HCT116 (cell line): ENCODE measurements at regions not wholly inside any gene's neighbourhood (a gene's known extent, or its start where the extent isn't known, plus 50 kb on each side); places are given as distances from the start of the nearest gene placed in this dataset.

Source experiments
- EZH2 ChIP-seq: fragments of 200-600 bp; sonication (generic); IDR thresholded peaks from 2 replicates; pipeline ENCODE4 v1.6.1; 2017; ENCODE audit warnings: antibody characterized with exemption, mixed run types
- POLR2A ChIP-seq: IDR thresholded peaks from 2 replicates; pipeline ENCODE4 v1.7.0; 2011; ENCODE audit warnings: borderline replicate concordance; ENCODE audit not compliant: insufficient read depth, insufficient read length; ENCODE audit errors: extremely low read depth
- TF ChIP-seq, protein P1 (sequence below), 3 experiments: fragments of 200-600 bp in 1 of 3; sonication (generic) in 1 of 3; IDR thresholded peaks in 2 of 3; conservative IDR thresholded peaks in 1 of 3; 2 replicates each; pipeline ENCODE4 v1.5.1; 2012 to 2017; ENCODE audit warnings: low read depth in 2 of 3, low read length in 2 of 3, antibody characterized with exemption in 1 of 3, borderline replicate concordance in 1 of 3, control low read depth in 1 of 3, mild to moderate bottlenecking in 1 of 3, mixed read lengths in 1 of 3, mixed run types in 1 of 3, moderate library complexity in 1 of 3; ENCODE audit not compliant: insufficient read depth in 1 of 3

DNA sequence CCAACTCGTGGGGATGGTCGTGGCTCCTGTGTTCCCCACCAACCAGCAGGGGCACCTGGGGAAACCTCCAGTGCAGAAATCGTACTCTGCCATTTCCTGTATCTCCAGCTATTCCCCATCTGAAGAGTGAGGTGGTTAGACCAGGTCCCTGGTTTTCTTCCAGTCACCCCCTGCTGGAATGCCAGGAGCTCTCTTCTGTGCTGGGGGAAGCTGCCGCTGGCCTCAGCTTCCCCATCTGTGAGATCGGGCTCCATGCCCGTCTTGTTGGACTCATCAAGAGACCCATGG lies 119.7 kb downstream of the INHBB start:
- no peak for TF ChIP-seq EZH2
- TF ChIP-seq, protein P1, sequence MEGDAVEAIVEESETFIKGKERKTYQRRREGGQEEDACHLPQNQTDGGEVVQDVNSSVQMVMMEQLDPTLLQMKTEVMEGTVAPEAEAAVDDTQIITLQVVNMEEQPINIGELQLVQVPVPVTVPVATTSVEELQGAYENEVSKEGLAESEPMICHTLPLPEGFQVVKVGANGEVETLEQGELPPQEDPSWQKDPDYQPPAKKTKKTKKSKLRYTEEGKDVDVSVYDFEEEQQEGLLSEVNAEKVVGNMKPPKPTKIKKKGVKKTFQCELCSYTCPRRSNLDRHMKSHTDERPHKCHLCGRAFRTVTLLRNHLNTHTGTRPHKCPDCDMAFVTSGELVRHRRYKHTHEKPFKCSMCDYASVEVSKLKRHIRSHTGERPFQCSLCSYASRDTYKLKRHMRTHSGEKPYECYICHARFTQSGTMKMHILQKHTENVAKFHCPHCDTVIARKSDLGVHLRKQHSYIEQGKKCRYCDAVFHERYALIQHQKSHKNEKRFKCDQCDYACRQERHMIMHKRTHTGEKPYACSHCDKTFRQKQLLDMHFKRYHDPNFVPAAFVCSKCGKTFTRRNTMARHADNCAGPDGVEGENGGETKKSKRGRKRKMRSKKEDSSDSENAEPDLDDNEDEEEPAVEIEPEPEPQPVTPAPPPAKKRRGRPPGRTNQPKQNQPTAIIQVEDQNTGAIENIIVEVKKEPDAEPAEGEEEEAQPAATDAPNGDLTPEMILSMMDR (IDR thresholded peaks at IDR 0.05 in 2 of 3, conservative IDR thresholded peaks at IDR 0.05 in 1 of 3; ENCODE audit: borderline replicate concordance in 1 of 3, insufficient read depth in 1 of 3, low read depth in 2 of 3, low read length in 2 of 3) = no peak
- TF ChIP-seq POLR2A = no peak
